Liver (tissue), 8 donors: ENCODE measurements at regions not wholly inside any gene's neighbourhood (a gene's known extent, or its start where the extent isn't known, plus 50 kb on each side); places are given as distances from the start of the nearest gene placed in this dataset.

Source experiments
- DNase-seq: peaks from one replicate; pipeline ENCODE4 v3.0.0-alpha.2; 2017; ENCODE audit warnings: low spot score
- H3K27ac ChIP-seq, 2 donors: one replicate each; pipeline ENCODE4 v1.7.0; 2013; ENCODE audit warnings: inconsistent platforms in 2 of 2, low read length in 2 of 2, control low read depth in 1 of 2, low read depth in 1 of 2, mild to moderate bottlenecking in 1 of 2
- H3K27me3 ChIP-seq, 4 donors: one replicate each; pipeline versions ENCODE4 v1.6.1 to v1.7.0; 2013; ENCODE audit warnings: low read length in 3 of 4, inconsistent platforms in 1 of 4, mild to moderate bottlenecking in 1 of 4, moderate library complexity in 1 of 4; ENCODE audit not compliant: control insufficient read depth in 4 of 4, insufficient read depth in 4 of 4
- H3K36me3 ChIP-seq, 4 donors: one replicate each; pipeline versions ENCODE4 v1.6.1 to v1.7.0; 2013; ENCODE audit warnings: low read length in 3 of 4, mild to moderate bottlenecking in 3 of 4, low read depth in 1 of 4, moderate library complexity in 1 of 4; ENCODE audit not compliant: control insufficient read depth in 4 of 4, insufficient read depth in 3 of 4
- H3K4me1 ChIP-seq, 4 donors: one replicate each; pipeline versions ENCODE4 v1.6.1 to v1.7.0; 2013; ENCODE audit warnings: low read length in 3 of 4, mild to moderate bottlenecking in 3 of 4, moderate library complexity in 1 of 4; ENCODE audit not compliant: control insufficient read depth in 4 of 4, insufficient read depth in 4 of 4
- H3K4me3 ChIP-seq, 3 donors: one replicate each; pipeline versions ENCODE4 v1.6.1 to v1.7.0; 2013; ENCODE audit warnings: low read length in 3 of 3, control low read depth in 1 of 3, low read depth in 1 of 3, mild to moderate bottlenecking in 1 of 3
- H3K9ac ChIP-seq, 2 donors: one replicate each; pipeline ENCODE4 v1.7.0; 2013; ENCODE audit warnings: low read length in 2 of 2, mild to moderate bottlenecking in 2 of 2, moderate library complexity in 2 of 2, control low read depth in 1 of 2, low read depth in 1 of 2
- H3K9me3 ChIP-seq, 4 donors: one replicate each; pipeline versions ENCODE4 v1.6.1 to v1.7.0; 2013; ENCODE audit warnings: low read length in 3 of 4; ENCODE audit not compliant: control insufficient read depth in 4 of 4
- EGR1 ChIP-seq, 2 donors: IDR thresholded peaks; 2 replicates each; pipeline ENCODE4 v1.6.1; 2016 to 2018; ENCODE audit warnings: antibody characterized with exemption in 2 of 2, low read depth in 2 of 2
- FOXA1 ChIP-seq: IDR thresholded peaks from 2 replicates; pipeline ENCODE4 v1.6.1; 2016; ENCODE audit warnings: antibody characterized with exemption
- FOXA2 ChIP-seq: IDR thresholded peaks from 2 replicates; pipeline ENCODE4 v1.6.1; 2016; ENCODE audit warnings: antibody characterized with exemption
- GABPA ChIP-seq, 2 donors: IDR thresholded peaks in 1 of 2; conservative IDR thresholded peaks in 1 of 2; 2 replicates each; pipeline ENCODE4 v1.6.1; 2016; ENCODE audit warnings: antibody characterized with exemption in 2 of 2, mild to moderate bottlenecking in 1 of 2, moderate library complexity in 1 of 2
- HNF4A ChIP-seq, 2 donors: conservative IDR thresholded peaks; 2 replicates each; pipeline ENCODE4 v1.6.1; 2016; ENCODE audit warnings: antibody characterized with exemption in 2 of 2, mild to moderate bottlenecking in 2 of 2
- HNF4G ChIP-seq: IDR thresholded peaks from 2 replicates; pipeline ENCODE4 v1.6.1; 2016; ENCODE audit warnings: antibody characterized with exemption
- JUND ChIP-seq, 2 donors: IDR thresholded peaks; 2 replicates each; pipeline ENCODE4 v1.6.1; 2016; ENCODE audit warnings: antibody characterized with exemption in 2 of 2
- NR2F2 ChIP-seq: IDR thresholded peaks from 2 replicates; pipeline ENCODE4 v1.6.1; 2016; ENCODE audit warnings: antibody characterized with exemption
- RAD21 ChIP-seq, 2 donors: IDR thresholded peaks; 2 replicates each; pipeline ENCODE4 v1.6.1; 2016; ENCODE audit warnings: antibody characterized with exemption in 2 of 2, mild to moderate bottlenecking in 2 of 2
- RXRA ChIP-seq, 2 donors: IDR thresholded peaks; 2 replicates each; pipeline ENCODE4 v1.6.1; 2017 to 2018; ENCODE audit warnings: antibody characterized with exemption in 2 of 2, mild to moderate bottlenecking in 1 of 2
- SP1 ChIP-seq: IDR thresholded peaks from 2 replicates; pipeline ENCODE4 v1.6.1; 2018; ENCODE audit warnings: antibody characterized with exemption, mild to moderate bottlenecking
- TAF1 ChIP-seq: conservative IDR thresholded peaks from 2 replicates; pipeline ENCODE4 v1.6.1; 2016; ENCODE audit warnings: antibody characterized with exemption, mild to moderate bottlenecking
- YY1 ChIP-seq: IDR thresholded peaks from 2 replicates; pipeline ENCODE4 v1.6.1; 2016; ENCODE audit warnings: antibody characterized with exemption, mild to moderate bottlenecking
- WGBS: extraction: QIAGEN DNeasy Blood & Tissue Kit; methylation state at CpG from one replicate; pipeline ENCODE4 v1.1.7; 2013; 5-methylcytosine and 5-hydroxymethylcytosine counted together
- TF ChIP-seq, protein P1 (sequence below): IDR thresholded peaks from 2 replicates; pipeline ENCODE4 v1.6.1; 2016; ENCODE audit warnings: antibody characterized with exemption, mild to moderate bottlenecking
- TF ChIP-seq, protein P2 (sequence below): IDR thresholded peaks from 2 replicates; pipeline ENCODE4 v1.6.1; 2016; ENCODE audit warnings: antibody characterized with exemption
- TF ChIP-seq, protein P3 (sequence below): IDR thresholded peaks from 2 replicates; pipeline ENCODE4 v1.6.1; 2016; ENCODE audit warnings: antibody characterized with exemption
- TF ChIP-seq, protein P4 (sequence below): fragments of 150-350 bp; IDR thresholded peaks from 2 replicates; pipeline ENCODE4 v1.5.1; 2017; ENCODE audit warnings: improper control_type of control experiment, low read depth, low read length; ENCODE audit not compliant: missing input control
- TF ChIP-seq, protein P5 (sequence below): IDR thresholded peaks from 2 replicates; pipeline ENCODE4 v1.6.1; 2016; ENCODE audit warnings: antibody characterized with exemption
- donor health status: healthy.
- donor health status: healthy.
- donor health status: healthy.
- donor health status: healthy.
- donor health status: healthy.

DNA sequence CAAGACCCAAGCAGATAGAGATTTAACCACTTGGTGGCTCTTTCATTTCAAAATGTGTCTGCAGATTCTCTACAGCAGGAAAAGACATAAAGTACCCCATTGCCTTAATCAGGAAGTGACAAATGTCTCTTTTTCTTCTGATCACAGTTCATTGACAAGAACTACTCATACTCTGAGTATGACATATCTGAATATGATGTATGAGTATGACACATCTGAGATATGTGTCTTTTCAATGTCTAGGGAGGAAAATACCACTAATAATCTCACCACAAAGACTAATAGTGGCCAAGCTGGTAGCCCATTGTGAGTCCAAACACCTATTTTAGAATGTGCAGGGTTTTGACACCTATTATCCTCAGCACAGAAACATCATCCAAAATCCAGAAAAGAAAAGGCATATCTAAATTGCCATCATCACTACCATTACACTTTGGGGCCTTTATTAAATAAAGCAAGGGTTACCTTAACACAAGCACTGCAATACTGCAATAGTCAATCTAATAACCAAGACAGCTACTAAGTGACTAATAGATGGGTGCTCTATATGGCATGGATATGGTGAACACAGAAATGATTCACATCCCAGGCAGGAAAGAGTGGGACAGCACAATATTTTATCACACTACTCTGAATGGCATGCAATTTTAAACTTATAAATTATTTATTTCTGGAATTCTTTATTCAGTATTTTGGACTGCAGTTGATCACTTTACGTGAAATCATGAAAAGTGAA, 243.7 kb upstream of the FAR2 start:
- peaks cover 0 to 2% (median 2%) of the 10 kb centered on the region in 4 donors for H3K9me3 ChIP-seq
- H3K36me3 ChIP-seq = no peaks in the 10 kb centered on the region
- H3K27me3 ChIP-seq = no peaks in the 10 kb centered on the region
- 82% methylated on average over 1 of the region's 1 CpG for WGBS
- H3K4me3 ChIP-seq = no peak overlapping the region
- H3K4me1 ChIP-seq = no peaks in the 10 kb centered on the region
- H3K27ac ChIP-seq = no peak overlapping the region
- DNase-seq = no peak
- H3K9ac ChIP-seq = no peak overlapping the region
- TF ChIP-seq TAF1 = no peak
- TF ChIP-seq FOXA2 = no peak
- TF ChIP-seq, protein P1, sequence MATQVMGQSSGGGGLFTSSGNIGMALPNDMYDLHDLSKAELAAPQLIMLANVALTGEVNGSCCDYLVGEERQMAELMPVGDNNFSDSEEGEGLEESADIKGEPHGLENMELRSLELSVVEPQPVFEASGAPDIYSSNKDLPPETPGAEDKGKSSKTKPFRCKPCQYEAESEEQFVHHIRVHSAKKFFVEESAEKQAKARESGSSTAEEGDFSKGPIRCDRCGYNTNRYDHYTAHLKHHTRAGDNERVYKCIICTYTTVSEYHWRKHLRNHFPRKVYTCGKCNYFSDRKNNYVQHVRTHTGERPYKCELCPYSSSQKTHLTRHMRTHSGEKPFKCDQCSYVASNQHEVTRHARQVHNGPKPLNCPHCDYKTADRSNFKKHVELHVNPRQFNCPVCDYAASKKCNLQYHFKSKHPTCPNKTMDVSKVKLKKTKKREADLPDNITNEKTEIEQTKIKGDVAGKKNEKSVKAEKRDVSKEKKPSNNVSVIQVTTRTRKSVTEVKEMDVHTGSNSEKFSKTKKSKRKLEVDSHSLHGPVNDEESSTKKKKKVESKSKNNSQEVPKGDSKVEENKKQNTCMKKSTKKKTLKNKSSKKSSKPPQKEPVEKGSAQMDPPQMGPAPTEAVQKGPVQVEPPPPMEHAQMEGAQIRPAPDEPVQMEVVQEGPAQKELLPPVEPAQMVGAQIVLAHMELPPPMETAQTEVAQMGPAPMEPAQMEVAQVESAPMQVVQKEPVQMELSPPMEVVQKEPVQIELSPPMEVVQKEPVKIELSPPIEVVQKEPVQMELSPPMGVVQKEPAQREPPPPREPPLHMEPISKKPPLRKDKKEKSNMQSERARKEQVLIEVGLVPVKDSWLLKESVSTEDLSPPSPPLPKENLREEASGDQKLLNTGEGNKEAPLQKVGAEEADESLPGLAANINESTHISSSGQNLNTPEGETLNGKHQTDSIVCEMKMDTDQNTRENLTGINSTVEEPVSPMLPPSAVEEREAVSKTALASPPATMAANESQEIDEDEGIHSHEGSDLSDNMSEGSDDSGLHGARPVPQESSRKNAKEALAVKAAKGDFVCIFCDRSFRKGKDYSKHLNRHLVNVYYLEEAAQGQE = no peak
- TF ChIP-seq, protein P2, sequence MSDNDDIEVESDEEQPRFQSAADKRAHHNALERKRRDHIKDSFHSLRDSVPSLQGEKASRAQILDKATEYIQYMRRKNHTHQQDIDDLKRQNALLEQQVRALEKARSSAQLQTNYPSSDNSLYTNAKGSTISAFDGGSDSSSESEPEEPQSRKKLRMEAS = no peak
- no peak for TF ChIP-seq NR2F2
- TF ChIP-seq JUND (IDR thresholded peaks at IDR 0.05) = no peak
- no peak for TF ChIP-seq RXRA (IDR thresholded peaks at IDR 0.05)
- TF ChIP-seq SP1 = no peak
- TF ChIP-seq, protein P3, sequence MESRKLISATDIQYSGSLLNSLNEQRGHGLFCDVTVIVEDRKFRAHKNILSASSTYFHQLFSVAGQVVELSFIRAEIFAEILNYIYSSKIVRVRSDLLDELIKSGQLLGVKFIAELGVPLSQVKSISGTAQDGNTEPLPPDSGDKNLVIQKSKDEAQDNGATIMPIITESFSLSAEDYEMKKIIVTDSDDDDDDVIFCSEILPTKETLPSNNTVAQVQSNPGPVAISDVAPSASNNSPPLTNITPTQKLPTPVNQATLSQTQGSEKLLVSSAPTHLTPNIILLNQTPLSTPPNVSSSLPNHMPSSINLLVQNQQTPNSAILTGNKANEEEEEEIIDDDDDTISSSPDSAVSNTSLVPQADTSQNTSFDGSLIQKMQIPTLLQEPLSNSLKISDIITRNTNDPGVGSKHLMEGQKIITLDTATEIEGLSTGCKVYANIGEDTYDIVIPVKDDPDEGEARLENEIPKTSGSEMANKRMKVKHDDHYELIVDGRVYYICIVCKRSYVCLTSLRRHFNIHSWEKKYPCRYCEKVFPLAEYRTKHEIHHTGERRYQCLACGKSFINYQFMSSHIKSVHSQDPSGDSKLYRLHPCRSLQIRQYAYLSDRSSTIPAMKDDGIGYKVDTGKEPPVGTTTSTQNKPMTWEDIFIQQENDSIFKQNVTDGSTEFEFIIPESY = no peak
- no peak for TF ChIP-seq RAD21 (IDR thresholded peaks at IDR 0.05)
- TF ChIP-seq FOXA1 = no peak
- TF ChIP-seq EGR1 (IDR thresholded peaks at IDR 0.05; ENCODE audit: low read depth in 2 of 2) = no peak
- TF ChIP-seq, protein P4, sequence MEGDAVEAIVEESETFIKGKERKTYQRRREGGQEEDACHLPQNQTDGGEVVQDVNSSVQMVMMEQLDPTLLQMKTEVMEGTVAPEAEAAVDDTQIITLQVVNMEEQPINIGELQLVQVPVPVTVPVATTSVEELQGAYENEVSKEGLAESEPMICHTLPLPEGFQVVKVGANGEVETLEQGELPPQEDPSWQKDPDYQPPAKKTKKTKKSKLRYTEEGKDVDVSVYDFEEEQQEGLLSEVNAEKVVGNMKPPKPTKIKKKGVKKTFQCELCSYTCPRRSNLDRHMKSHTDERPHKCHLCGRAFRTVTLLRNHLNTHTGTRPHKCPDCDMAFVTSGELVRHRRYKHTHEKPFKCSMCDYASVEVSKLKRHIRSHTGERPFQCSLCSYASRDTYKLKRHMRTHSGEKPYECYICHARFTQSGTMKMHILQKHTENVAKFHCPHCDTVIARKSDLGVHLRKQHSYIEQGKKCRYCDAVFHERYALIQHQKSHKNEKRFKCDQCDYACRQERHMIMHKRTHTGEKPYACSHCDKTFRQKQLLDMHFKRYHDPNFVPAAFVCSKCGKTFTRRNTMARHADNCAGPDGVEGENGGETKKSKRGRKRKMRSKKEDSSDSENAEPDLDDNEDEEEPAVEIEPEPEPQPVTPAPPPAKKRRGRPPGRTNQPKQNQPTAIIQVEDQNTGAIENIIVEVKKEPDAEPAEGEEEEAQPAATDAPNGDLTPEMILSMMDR = no peak
- no peak for TF ChIP-seq HNF4G
- TF ChIP-seq HNF4A (conservative IDR thresholded peaks at IDR 0.05) = no peak
- TF ChIP-seq, protein P5, sequence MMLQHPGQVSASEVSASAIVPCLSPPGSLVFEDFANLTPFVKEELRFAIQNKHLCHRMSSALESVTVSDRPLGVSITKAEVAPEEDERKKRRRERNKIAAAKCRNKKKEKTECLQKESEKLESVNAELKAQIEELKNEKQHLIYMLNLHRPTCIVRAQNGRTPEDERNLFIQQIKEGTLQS = no peak
- no peak for TF ChIP-seq YY1
- no peak for TF ChIP-seq GABPA (IDR thresholded peaks at IDR 0.05 in 1 of 2, conservative IDR thresholded peaks at IDR 0.05 in 1 of 2)
